Esophagus squamous epithelium (tissue), 5 donors: ENCODE measurements at regions not wholly inside any gene's neighbourhood (a gene's known extent, or its start where the extent isn't known, plus 50 kb on each side); places are given as distances from the start of the nearest gene placed in this dataset.

ENCODE experiments used
- DNase-seq: peaks from one replicate; lab custom pipeline; 2025; lab: John Stamatoyannopoulos, UW
- H3K27ac ChIP-seq, 4 donors: fragments of 200-600 bp; sonication (generic); one replicate each; pipeline ENCODE4 v1.5.1; 2016 to 2019; ENCODE audit warnings: mild to moderate bottlenecking in 1 of 4
- H3K27me3 ChIP-seq, 4 donors: fragments of 200-600 bp; sonication (generic); 1 replicate in 3 of 4; 2 replicates in 1 of 4; pipeline versions ENCODE4 v1.5.1 to v1.6.0; 2017 to 2021; ENCODE audit warnings: antibody characterized with exemption in 1 of 4
- H3K36me3 ChIP-seq, 3 donors: fragments of 200-600 bp; sonication (generic); one replicate each; pipeline ENCODE4 v1.5.1; 2016 to 2019
- H3K4me1 ChIP-seq, 3 donors: fragments of 200-600 bp; sonication (generic); one replicate each; pipeline ENCODE4 v1.5.1; 2017 to 2019
- H3K4me3 ChIP-seq, 4 donors: fragments of 200-600 bp; sonication (generic); 1 replicate in 3 of 4; 2 replicates in 1 of 4; pipeline ENCODE4 v1.5.1; 2016 to 2019; ENCODE audit warnings: mild to moderate bottlenecking in 2 of 4, moderate library complexity in 1 of 4
- H3K9me3 ChIP-seq, 3 donors: fragments of 200-600 bp; sonication (generic); one replicate each; pipeline ENCODE4 v1.5.1; 2016 to 2019
- POLR2A ChIP-seq, 4 donors: fragments of 450-650 bp; IDR thresholded peaks; one replicate each; pipeline ENCODE4 v1.6.1; 2017; ENCODE audit warnings: antibody characterized with exemption in 4 of 4, mild to moderate bottlenecking in 4 of 4, moderate library complexity in 3 of 4
- WGBS, 2 donors: methylation state at CpG; one replicate each; pipeline ENCODE4 v1.1.5; 2018; 5-methylcytosine and 5-hydroxymethylcytosine counted together
- intact Hi-C: fragments of 100-400 bp; cut with DNase I; formaldehyde crosslinking; loops from one replicate; pipeline ENCODE4 v1.15.0; 2022
- TF ChIP-seq, protein P1 (sequence below), 6 experiments: fragments of 450-650 bp in 4 of 6; fragments of 200-600 bp in 2 of 6; sonication (generic) in 2 of 6; IDR thresholded peaks; one replicate each; pipeline ENCODE4 v1.5.1; 2016 to 2019; ENCODE audit warnings: antibody characterized with exemption in 6 of 6, mild to moderate bottlenecking in 4 of 6, moderate library complexity in 4 of 6
- donor health status: DM: yes; HTN: yes; CAD: no.

DNA sequence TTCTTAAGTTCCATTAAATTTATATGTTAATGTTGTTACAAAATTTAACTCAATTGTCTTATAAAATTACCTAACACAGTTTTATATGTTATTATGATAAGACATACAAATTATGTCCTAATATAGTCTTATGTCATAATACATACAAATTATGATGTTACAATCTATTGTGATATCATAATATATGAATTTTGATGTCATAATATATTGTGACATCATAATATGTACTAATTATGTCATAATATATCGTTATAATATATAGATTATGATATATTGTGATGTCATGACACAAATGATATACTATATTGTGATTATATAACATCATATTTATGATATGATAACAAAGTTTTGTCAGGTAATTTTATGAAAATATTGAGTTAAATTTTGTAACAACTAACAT is 1789.6 kb downstream of the TP53TG3F start:
- no peaks in the 10 kb centered on the region for H3K27me3 ChIP-seq
- H3K4me1 ChIP-seq: no peaks in the 10 kb centered on the region
- 10 to 19% methylated on average over 1 of the region's 1 CpG for WGBS, 2 donors
- H3K36me3 ChIP-seq: no peaks in the 10 kb centered on the region
- TF ChIP-seq, protein P1, sequence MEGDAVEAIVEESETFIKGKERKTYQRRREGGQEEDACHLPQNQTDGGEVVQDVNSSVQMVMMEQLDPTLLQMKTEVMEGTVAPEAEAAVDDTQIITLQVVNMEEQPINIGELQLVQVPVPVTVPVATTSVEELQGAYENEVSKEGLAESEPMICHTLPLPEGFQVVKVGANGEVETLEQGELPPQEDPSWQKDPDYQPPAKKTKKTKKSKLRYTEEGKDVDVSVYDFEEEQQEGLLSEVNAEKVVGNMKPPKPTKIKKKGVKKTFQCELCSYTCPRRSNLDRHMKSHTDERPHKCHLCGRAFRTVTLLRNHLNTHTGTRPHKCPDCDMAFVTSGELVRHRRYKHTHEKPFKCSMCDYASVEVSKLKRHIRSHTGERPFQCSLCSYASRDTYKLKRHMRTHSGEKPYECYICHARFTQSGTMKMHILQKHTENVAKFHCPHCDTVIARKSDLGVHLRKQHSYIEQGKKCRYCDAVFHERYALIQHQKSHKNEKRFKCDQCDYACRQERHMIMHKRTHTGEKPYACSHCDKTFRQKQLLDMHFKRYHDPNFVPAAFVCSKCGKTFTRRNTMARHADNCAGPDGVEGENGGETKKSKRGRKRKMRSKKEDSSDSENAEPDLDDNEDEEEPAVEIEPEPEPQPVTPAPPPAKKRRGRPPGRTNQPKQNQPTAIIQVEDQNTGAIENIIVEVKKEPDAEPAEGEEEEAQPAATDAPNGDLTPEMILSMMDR (IDR thresholded peaks at IDR 0.05): no peak
- no peak for TF ChIP-seq POLR2A (IDR thresholded peaks at IDR 0.05)
- no peak for DNase-seq
- H3K27ac ChIP-seq: no peak overlapping the region
- H3K4me3 ChIP-seq: no peak overlapping the region
- intact Hi-C loops: no loop called here
- H3K9me3 ChIP-seq: no peaks in the 10 kb centered on the region

DNA sequence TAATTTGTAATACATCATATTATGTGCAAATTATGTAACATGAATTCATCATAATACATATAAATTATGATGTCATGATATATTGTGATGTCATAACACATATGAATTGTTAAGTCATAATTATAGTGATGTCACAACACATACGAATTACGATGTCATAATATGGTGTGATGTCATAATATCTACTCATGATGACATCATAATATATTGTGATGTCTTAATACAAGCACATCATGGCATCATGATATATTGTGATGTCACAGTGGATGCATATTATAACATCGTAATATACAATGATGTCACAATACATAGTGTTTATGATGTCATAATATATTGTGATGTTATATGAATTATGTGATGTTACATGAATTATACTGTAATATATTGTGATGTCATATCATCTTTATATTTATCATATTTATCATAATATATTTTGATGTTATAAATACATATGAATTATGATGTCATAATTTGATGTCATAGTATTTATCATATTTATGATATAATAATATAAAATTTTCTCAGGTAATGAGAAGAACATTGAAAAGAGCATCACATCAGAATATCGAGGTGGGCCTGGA is 1793.0 kb downstream of the TP53TG3F start:
- no peak for DNase-seq
- intact Hi-C loops: no loop called here
- Histone ChIP-seq H3K27me3 (no peaks in the 10 kb centered on the region), H3K9me3 (peaks cover 0 to 10% (median 0%) of the 10 kb centered on the region in 3 donors), H3K4me1 (no peaks in the 10 kb centered on the region), H3K27ac (no peak overlapping the region), H3K36me3 (no peaks in the 10 kb centered on the region), H3K4me3 (no peak overlapping the region)
- 81 to 90% methylated on average over 4 of the region's 4 CpGs for WGBS, 2 donors
- TF ChIP-seq, protein P1 (IDR thresholded peaks at IDR 0.05): no peak
- no peak for TF ChIP-seq POLR2A (IDR thresholded peaks at IDR 0.05)

DNA sequence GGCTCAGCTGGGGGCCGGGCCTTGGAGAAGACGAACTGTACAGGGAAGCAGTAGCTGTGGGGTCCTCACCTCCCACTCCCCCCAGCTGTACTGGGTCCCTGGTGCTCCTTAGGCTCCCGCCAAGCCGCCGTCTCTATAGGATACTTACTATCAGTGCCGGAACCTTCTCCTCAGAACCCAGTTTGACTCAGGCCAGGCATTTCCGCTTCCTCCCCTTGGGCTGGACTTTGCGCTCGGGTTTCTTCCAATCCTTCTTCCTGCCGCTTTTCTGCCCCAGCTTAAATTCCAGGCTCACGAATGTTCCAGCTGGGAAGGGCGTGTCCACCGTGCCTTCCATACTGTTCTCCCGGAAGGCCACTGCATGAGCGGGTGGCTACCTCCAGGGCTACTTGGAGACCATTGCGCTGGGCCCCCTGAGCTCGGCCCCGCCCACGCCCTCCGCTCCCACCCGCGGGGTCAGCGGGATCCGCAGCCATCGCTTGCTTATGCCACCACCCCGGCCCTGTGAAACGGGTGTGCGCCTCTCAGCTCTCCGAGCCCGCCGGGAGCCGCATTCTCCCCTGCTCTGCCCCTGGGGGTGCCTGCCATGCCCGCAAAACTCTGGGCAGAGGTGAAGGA is 1795.9 kb downstream of the TP53TG3F start:
- H3K27ac ChIP-seq: no peak overlapping the region
- intact Hi-C loops: no loop called here
- no peaks in the 10 kb centered on the region for H3K27me3 ChIP-seq
- 71 to 73% methylated on average over 21 to 22 of the region's 33 CpGs for WGBS, 2 donors
- H3K36me3 ChIP-seq: no peaks in the 10 kb centered on the region
- no peak for TF ChIP-seq POLR2A (IDR thresholded peaks at IDR 0.05)
- TF ChIP-seq, protein P1 (IDR thresholded peaks at IDR 0.05): no peak
- no peak overlapping the region for H3K4me3 ChIP-seq
- H3K9me3 ChIP-seq: peaks cover 0 to 10% (median 0%) of the 10 kb centered on the region in 3 donors
- no peak for DNase-seq
- no peaks in the 10 kb centered on the region for H3K4me1 ChIP-seq

DNA sequence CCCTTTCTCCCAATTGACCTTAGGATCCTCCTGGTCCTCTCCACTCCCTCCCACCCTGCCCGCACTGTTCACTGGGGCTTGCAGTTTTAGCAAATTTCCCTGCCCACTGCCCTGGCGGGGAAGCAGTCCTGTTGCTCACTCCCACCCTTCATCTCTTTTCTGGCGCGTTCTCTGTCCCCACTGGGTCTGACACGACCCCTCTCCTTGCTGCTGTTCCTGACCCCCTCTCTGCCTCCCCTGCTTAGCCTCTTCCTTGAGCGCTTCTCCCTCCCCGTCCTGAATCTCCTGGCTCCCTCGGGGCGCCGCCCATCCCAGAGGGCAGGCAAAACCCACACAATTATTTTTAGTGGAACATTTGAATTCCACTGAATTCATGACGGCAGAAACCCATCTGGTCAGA is 1796.4 kb downstream of the TP53TG3F start:
- H3K36me3 ChIP-seq: no peaks in the 10 kb centered on the region
- peaks cover 0 to 10% (median 0%) of the 10 kb centered on the region in 3 donors for H3K9me3 ChIP-seq
- intact Hi-C loops: no loop called here
- no peak for DNase-seq
- TF ChIP-seq, protein P1 (IDR thresholded peaks at IDR 0.05): no peak
- TF ChIP-seq POLR2A (IDR thresholded peaks at IDR 0.05): no peak
- no peaks in the 10 kb centered on the region for H3K27me3 ChIP-seq
- 63 to 71% methylated on average over 9 to 10 of the region's 11 CpGs for WGBS, 2 donors
- no peaks in the 10 kb centered on the region for H3K4me1 ChIP-seq
- H3K4me3 ChIP-seq: no peak overlapping the region
- H3K27ac ChIP-seq: no peak overlapping the region

DNA sequence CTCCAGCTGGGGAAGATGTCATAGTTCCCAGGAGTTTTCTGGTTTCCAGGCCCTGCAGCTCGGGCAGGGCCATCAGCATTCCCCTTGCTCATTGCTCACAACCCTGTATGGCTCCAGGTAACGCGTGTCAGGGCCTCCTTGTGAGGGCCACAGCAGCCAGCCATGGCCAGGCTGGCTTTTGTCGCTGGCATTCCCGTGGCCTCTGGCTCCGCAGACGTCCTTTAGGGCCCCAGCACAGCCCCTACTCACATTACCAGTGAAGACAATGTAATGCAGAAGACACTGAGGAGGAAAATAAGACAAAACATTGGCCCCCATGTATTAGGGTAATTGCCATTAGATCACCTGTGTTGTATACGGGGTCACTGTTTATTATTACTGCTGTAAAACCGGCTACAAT is 1799.0 kb downstream of the TP53TG3F start:
- Histone ChIP-seq H3K27ac (no peak overlapping the region), H3K27me3 (no peaks in the 10 kb centered on the region), H3K9me3 (peaks cover 0 to 10% (median 0%) of the 10 kb centered on the region in 3 donors), H3K4me3 (no peak overlapping the region), H3K4me1 (no peaks in the 10 kb centered on the region), H3K36me3 (no peaks in the 10 kb centered on the region)
- DNase-seq: no peak
- 71 to 74% methylated on average over 5 to 9 of the region's 9 CpGs for WGBS, 2 donors
- TF ChIP-seq POLR2A (IDR thresholded peaks at IDR 0.05): no peak
- TF ChIP-seq, protein P1 (IDR thresholded peaks at IDR 0.05): no peak
- intact Hi-C loops: no loop called here
